ENCODE measurements at regions not wholly inside any gene's neighbourhood (a gene's known extent, or its start where the extent isn't known, plus 50 kb on each side); places are given as distances from the start of the nearest gene placed in this dataset.

- Histone ChIP-seq H3K9me3 (replicated peaks; ENCODE audit: control insufficient read depth, insufficient read depth, low read length) (no peaks in the 10 kb centered on the region), H3K4me2 (ENCODE audit: insufficient read depth, low read length) (no peak overlapping the region), H3K9me1 (replicated peaks; ENCODE audit: control insufficient read depth, extremely low read depth, insufficient read depth, low read length) (no peaks in the 10 kb centered on the region), H3K27me3 (ENCODE audit: control insufficient read depth in 2 of 2, insufficient read depth in 2 of 2, low read length in 2 of 2) (no peaks in the 10 kb centered on the region), H3K36me3 (ENCODE audit: control insufficient read depth in 2 of 2, extremely low read depth in 1 of 2, insufficient read depth in 2 of 2, low read length in 2 of 2) (no peaks in the 10 kb centered on the region), H3K79me2 (ENCODE audit: control insufficient read depth, insufficient read depth, low read length) (no peaks in the 10 kb centered on the region), H4K20me1 (replicated peaks; ENCODE audit: control insufficient read depth, extremely low read depth, insufficient read depth, low read length) (no peaks in the 10 kb centered on the region), H3K27ac (ENCODE audit: insufficient read depth, low read depth, low read length) (no peak overlapping the region), H3K9ac (replicated peaks; ENCODE audit: extremely low read depth, insufficient read depth, low read length) (no peak overlapping the region), H3K4me1 (ENCODE audit: control insufficient read depth, extremely low read depth, insufficient read depth, low read length) (no peaks in the 10 kb centered on the region), H2AFZ (ENCODE audit: low read depth, low read length) (no peak overlapping the region), H3K4me3 (replicated peaks in 1 of 3; ENCODE audit: insufficient read depth in 1 of 3, low read depth in 1 of 3, low read length in 3 of 3) (no peak overlapping the region)
- intact Hi-C loops (cut with micrococcal nuclease) = no loop called here
- ChIA-PET POLR2A (no interaction called here), CTCF (interaction anchor here (0.8 kb wide), 1 partner anchor 20 kb away, joined by 3 read pairs; no protein-coding TSS in a partner anchor)
- BruUV-seq (replicated peaks) = no TSS peak
- TF ChIP-seq EZH2 (IDR thresholded peaks at IDR 0.05; ENCODE audit: borderline replicate concordance, low read depth, low read length, severe bottlenecking) = no peak
- TF ChIP-seq POLR2AphosphoS5 (IDR thresholded peaks at IDR 0.05; ENCODE audit: insufficient read depth, low read depth, low read length) = no peak
- TF ChIP-seq GATA2 (IDR thresholded peaks at IDR 0.05; ENCODE audit: insufficient read depth, insufficient read length, low read depth, low read length) = no peak
- no peak for TF ChIP-seq POLR2A (IDR thresholded peaks at IDR 0.05; ENCODE audit: low read depth, low read length)
- TF ChIP-seq CTCF (IDR thresholded peaks at IDR 0.05; ENCODE audit: extremely low read depth in 1 of 2, insufficient read depth in 1 of 2, low read depth in 1 of 2, low read length in 2 of 2) = no peak
- no peak for TF ChIP-seq MAX (IDR thresholded peaks at IDR 0.05; ENCODE audit: insufficient read depth, insufficient read length)
- TF ChIP-seq JUN (IDR thresholded peaks at IDR 0.05; ENCODE audit: borderline replicate concordance, insufficient read depth, insufficient read length, low read depth) = no peak
- no peak for TF ChIP-seq MYC (IDR thresholded peaks at IDR 0.05; ENCODE audit: low read depth, low read length)
- TF ChIP-seq FOS (IDR thresholded peaks at IDR 0.05; ENCODE audit: borderline replicate concordance, insufficient read depth, low read length) = no peak
- no peak for DNase-seq (ENCODE audit: low read depth, low spot score)
- dilution Hi-C loops (cut with MboI; ENCODE audit: extremely low pct_ligation_motif_present, low sequenced_read_pairs) = no loop called here
- no peak for FAIRE-seq
Measured at GRCh38 chr12:31783996-31784645, 55.3 kb upstream of the AMN1 start.

Measured in endothelial cell of umbilical vein (primary cell).